ENCODE measurements at regions not wholly inside any gene's neighbourhood (a gene's known extent, or its start where the extent isn't known, plus 50 kb on each side); places are given as distances from the start of the nearest gene placed in this dataset.

GRCh38 chr5:117880932-117881331 is 1107.4 kb downstream of the DTWD2 start:
- Histone ChIP-seq H2AFZ (ENCODE audit: low read depth, low read length) (no peak overlapping the region), H4K20me1 (ENCODE audit: insufficient read depth) (no peaks in the 10 kb centered on the region), H3K27ac (ENCODE audit: low read length) (no peak overlapping the region), H3K9me3 (ENCODE audit: low read length) (no peaks in the 10 kb centered on the region), H3K4me2 (ENCODE audit: low read length) (no peak overlapping the region), H3K4me3 (ENCODE audit: low read length) (no peak overlapping the region), H3F3A (ENCODE audit: insufficient read depth, low read length, poor library complexity, severe bottlenecking) (no peaks in the 10 kb centered on the region), H3K9me2 (ENCODE audit: insufficient read depth, low read length) (no peaks in the 10 kb centered on the region), H3K79me2 (replicated peaks; ENCODE audit: insufficient read depth, low read length) (no peaks in the 10 kb centered on the region), H3K9ac (ENCODE audit: low read length) (no peak overlapping the region), H3K27me3 (ENCODE audit: insufficient read depth, low read depth, low read length) (no peaks in the 10 kb centered on the region), H3K36me3 (ENCODE audit: insufficient read depth, low read length) (no peaks in the 10 kb centered on the region)
- TF ChIP-seq REST (IDR thresholded peaks at IDR 0.05; ENCODE audit: borderline replicate concordance) (no peak), CTCF (IDR thresholded peaks at IDR 0.05; ENCODE audit: poor library complexity, severe bottlenecking) (no peak), EZH2 (IDR thresholded peaks at IDR 0.05; ENCODE audit: borderline replicate concordance, insufficient read depth, low read length, poor library complexity, severe bottlenecking) (no peak), POLR2AphosphoS5 (IDR thresholded peaks at IDR 0.05) (no peak), EP300 (conservative IDR thresholded peaks at IDR 0.05; ENCODE audit: poor library complexity, severe bottlenecking) (no peak), RAD21 (conservative IDR thresholded peaks at IDR 0.05) (no peak), SMC3 (conservative IDR thresholded peaks at IDR 0.05; ENCODE audit: poor library complexity) (no peak), TAF1 (IDR thresholded peaks at IDR 0.05; ENCODE audit: low read depth) (no peak), MXI1 (conservative IDR thresholded peaks at IDR 0.05; ENCODE audit: poor library complexity, severe bottlenecking) (no peak)

GRCh38 chr5:117877731-117878130 is 1110.6 kb downstream of the DTWD2 start:
- TF ChIP-seq CTCF (IDR thresholded peaks at IDR 0.05; ENCODE audit: poor library complexity, severe bottlenecking) (no peak), POLR2AphosphoS5 (IDR thresholded peaks at IDR 0.05) (no peak), REST (IDR thresholded peaks at IDR 0.05; ENCODE audit: borderline replicate concordance) (no peak), TAF1 (IDR thresholded peaks at IDR 0.05; ENCODE audit: low read depth) (no peak), RAD21 (conservative IDR thresholded peaks at IDR 0.05) (no peak), EZH2 (IDR thresholded peaks at IDR 0.05; ENCODE audit: borderline replicate concordance, insufficient read depth, low read length, poor library complexity, severe bottlenecking) (no peak), SMC3 (conservative IDR thresholded peaks at IDR 0.05; ENCODE audit: poor library complexity) (no peak), MXI1 (conservative IDR thresholded peaks at IDR 0.05; ENCODE audit: poor library complexity, severe bottlenecking) (no peak), EP300 (conservative IDR thresholded peaks at IDR 0.05; ENCODE audit: poor library complexity, severe bottlenecking) (no peak)
- H3K4me2 ChIP-seq (ENCODE audit: low read length), result no peak overlapping the region
- H3K36me3 ChIP-seq (ENCODE audit: insufficient read depth, low read length), result no peaks in the 10 kb centered on the region
- H3K9me2 ChIP-seq (ENCODE audit: insufficient read depth, low read length), result no peaks in the 10 kb centered on the region
- no peak overlapping the region for H3K9ac ChIP-seq (ENCODE audit: low read length)
- H3K79me2 ChIP-seq (replicated peaks; ENCODE audit: insufficient read depth, low read length), result no peaks in the 10 kb centered on the region
- H2AFZ ChIP-seq (ENCODE audit: low read depth, low read length), result no peak overlapping the region
- H3K4me3 ChIP-seq (ENCODE audit: low read length), result no peak overlapping the region
- H3K27me3 ChIP-seq (ENCODE audit: insufficient read depth, low read depth, low read length), result no peaks in the 10 kb centered on the region
- no peaks in the 10 kb centered on the region for H3K9me3 ChIP-seq (ENCODE audit: low read length)
- no peaks in the 10 kb centered on the region for H4K20me1 ChIP-seq (ENCODE audit: insufficient read depth)
- H3K27ac ChIP-seq (ENCODE audit: low read length), result no peak overlapping the region
- H3F3A ChIP-seq (ENCODE audit: insufficient read depth, low read length, poor library complexity, severe bottlenecking), result no peaks in the 10 kb centered on the region
